ENCODE measurements at regions not wholly inside any gene's neighbourhood (a gene's known extent, or its start where the extent isn't known, plus 50 kb on each side); places are given as distances from the start of the nearest gene placed in this dataset.
"Not testable (repeated sequence)": the region's sequence is repeated elsewhere in the genome, so short reads cannot be mapped to it uniquely, and the experiment has no call there.

DNA sequence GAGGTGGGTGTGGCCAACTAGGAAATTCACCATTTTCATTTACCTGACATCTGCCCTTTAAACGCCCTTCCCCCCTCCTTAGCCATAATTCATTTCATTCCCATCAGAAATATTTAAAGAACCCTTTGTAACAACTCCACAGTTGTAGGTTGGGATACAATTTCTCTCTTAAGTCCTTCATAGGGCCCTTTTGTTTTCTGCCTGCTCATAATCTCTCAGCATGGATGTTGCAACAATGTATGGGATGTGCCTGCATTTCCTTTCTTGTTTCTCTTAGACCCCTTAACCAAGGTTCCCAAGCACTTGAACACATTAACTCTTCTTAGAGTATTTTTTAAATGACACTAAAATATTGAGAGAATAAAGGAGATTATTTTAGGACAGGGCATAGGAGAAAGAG, 51.7 kb upstream of the MYO10 start:
- Histone ChIP-seq H3K36me3 (replicated peaks in 1 of 2) (no peaks in the 10 kb centered on the region), H3K27ac (no peak overlapping the region), H3K27me3 (no peaks in the 10 kb centered on the region), H3K4me1 (replicated peaks in 1 of 2) (peaks cover 0 to 4% of the 10 kb centered on the region in 2 donors), H3K4me3 (no peak overlapping the region), H3K9me3 (replicated peaks in 1 of 3) (no peaks in the 10 kb centered on the region)
- 48 to 67% (median 60%) methylated on average over 1 of the region's 1 CpG for WGBS, 4 donors
- intact Hi-C loops (cut with DNase I): no loop called here
- DNase-seq: no peak
- TF ChIP-seq, protein P1, sequence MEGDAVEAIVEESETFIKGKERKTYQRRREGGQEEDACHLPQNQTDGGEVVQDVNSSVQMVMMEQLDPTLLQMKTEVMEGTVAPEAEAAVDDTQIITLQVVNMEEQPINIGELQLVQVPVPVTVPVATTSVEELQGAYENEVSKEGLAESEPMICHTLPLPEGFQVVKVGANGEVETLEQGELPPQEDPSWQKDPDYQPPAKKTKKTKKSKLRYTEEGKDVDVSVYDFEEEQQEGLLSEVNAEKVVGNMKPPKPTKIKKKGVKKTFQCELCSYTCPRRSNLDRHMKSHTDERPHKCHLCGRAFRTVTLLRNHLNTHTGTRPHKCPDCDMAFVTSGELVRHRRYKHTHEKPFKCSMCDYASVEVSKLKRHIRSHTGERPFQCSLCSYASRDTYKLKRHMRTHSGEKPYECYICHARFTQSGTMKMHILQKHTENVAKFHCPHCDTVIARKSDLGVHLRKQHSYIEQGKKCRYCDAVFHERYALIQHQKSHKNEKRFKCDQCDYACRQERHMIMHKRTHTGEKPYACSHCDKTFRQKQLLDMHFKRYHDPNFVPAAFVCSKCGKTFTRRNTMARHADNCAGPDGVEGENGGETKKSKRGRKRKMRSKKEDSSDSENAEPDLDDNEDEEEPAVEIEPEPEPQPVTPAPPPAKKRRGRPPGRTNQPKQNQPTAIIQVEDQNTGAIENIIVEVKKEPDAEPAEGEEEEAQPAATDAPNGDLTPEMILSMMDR (IDR thresholded peaks at IDR 0.05): no peak
- no peak for TF ChIP-seq POLR2A (IDR thresholded peaks at IDR 0.05)

GRCh38 chr5:16990817-16991520, 54.9 kb upstream of the MYO10 start:
- H3K4me1 ChIP-seq (replicated peaks in 1 of 2); H3K27me3 ChIP-seq; DNase-seq; H3K27ac ChIP-seq; intact Hi-C loops (cut with DNase I); H3K4me3 ChIP-seq; H3K9me3 ChIP-seq (replicated peaks in 1 of 3); H3K36me3 ChIP-seq (replicated peaks in 1 of 2): not testable (repeated sequence)
- WGBS, 4 donors: 94 to 97% (median 96%) methylated on average over 25 to 42 of the region's 43 CpGs

- 87 to 96% (median 91%) methylated on average over 2 of the region's 2 CpGs for WGBS, 4 donors
- DNase-seq: no peak
- H3K27ac ChIP-seq: no peak overlapping the region
- intact Hi-C loops (cut with DNase I): no loop called here
- TF ChIP-seq POLR2A (IDR thresholded peaks at IDR 0.05): no peak
- TF ChIP-seq, protein P1 (IDR thresholded peaks at IDR 0.05): no peak
- H3K9me3 ChIP-seq (replicated peaks in 1 of 3): no peaks in the 10 kb centered on the region
- no peaks in the 10 kb centered on the region for H3K27me3 ChIP-seq
- no peak overlapping the region for H3K4me3 ChIP-seq
- H3K4me1 ChIP-seq (replicated peaks in 1 of 2): no peaks in the 10 kb centered on the region
- H3K36me3 ChIP-seq (replicated peaks in 1 of 2): no peaks in the 10 kb centered on the region
Measured at GRCh38 chr5:16992006-16992405, 55.9 kb upstream of the MYO10 start.

DNA sequence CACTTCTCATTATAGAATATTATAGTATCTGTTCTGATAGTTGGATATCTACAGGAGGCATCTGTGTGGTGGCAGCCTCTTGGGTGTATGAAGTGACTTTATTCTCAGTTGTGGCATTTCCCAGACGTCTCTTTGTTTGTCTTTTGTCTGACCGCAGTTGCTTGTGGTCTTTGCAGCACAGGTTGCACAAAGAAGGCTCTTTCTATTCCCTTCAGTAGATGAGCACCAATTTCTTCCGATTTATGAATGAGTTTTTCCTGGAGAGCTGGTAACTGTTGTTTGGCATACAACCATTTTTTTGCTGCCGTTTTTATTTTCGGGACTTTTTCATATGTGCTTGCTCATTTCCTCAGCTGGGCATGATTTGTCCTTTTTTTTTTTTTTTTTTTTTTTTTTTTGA, 56.4 kb upstream of the MYO10 start:
- Histone ChIP-seq H3K9me3 (replicated peaks in 1 of 3) (no peaks in the 10 kb centered on the region), H3K27me3 (no peaks in the 10 kb centered on the region), H3K36me3 (replicated peaks in 1 of 2) (no peaks in the 10 kb centered on the region), H3K4me3 (no peak overlapping the region), H3K27ac (no peak overlapping the region), H3K4me1 (replicated peaks in 1 of 2) (no peaks in the 10 kb centered on the region)
- TF ChIP-seq, protein P1 (IDR thresholded peaks at IDR 0.05): no peak
- TF ChIP-seq POLR2A (IDR thresholded peaks at IDR 0.05): no peak
- intact Hi-C loops (cut with DNase I): no loop called here
- DNase-seq: no peak
- 55 to 61% (median 58%) methylated on average over 5 of the region's 5 CpGs for WGBS, 4 donors

DNA sequence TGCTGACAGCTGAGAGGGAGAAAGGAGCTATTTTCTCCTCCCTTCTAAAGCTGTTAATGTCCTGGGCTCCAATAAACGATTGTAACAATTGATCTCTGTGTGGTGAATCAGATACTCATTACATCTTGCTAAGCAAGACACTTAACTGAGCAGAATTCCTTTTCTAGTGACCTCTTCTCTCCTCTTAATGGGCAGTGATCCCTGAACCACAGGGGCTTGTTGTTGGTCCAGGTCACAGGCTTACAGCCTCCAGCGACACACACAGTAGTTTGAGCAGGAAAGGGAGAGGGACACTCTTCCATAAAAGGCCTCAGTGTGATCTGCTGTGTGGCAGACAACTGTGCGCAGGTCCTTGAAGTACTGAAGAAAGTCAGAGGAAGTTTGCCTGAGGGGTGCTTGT, 58.5 kb upstream of the MYO10 start:
- H3K4me3 ChIP-seq: no peak overlapping the region
- no peak for DNase-seq
- no peak overlapping the region for H3K27ac ChIP-seq
- intact Hi-C loops (cut with DNase I): no loop called here
- 67 to 73% (median 71%) methylated on average over 3 of the region's 3 CpGs for WGBS, 4 donors
- TF ChIP-seq, protein P1 (IDR thresholded peaks at IDR 0.05): no peak
- no peaks in the 10 kb centered on the region for H3K4me1 ChIP-seq (replicated peaks in 1 of 2)
- no peaks in the 10 kb centered on the region for H3K9me3 ChIP-seq (replicated peaks in 1 of 3)
- H3K36me3 ChIP-seq (replicated peaks in 1 of 2): no peaks in the 10 kb centered on the region
- no peaks in the 10 kb centered on the region for H3K27me3 ChIP-seq
